ENCODE measurements at regions not wholly inside any gene's neighbourhood (a gene's known extent, or its start where the extent isn't known, plus 50 kb on each side); places are given as distances from the start of the nearest gene placed in this dataset.

- TF ChIP-seq, protein P1, sequence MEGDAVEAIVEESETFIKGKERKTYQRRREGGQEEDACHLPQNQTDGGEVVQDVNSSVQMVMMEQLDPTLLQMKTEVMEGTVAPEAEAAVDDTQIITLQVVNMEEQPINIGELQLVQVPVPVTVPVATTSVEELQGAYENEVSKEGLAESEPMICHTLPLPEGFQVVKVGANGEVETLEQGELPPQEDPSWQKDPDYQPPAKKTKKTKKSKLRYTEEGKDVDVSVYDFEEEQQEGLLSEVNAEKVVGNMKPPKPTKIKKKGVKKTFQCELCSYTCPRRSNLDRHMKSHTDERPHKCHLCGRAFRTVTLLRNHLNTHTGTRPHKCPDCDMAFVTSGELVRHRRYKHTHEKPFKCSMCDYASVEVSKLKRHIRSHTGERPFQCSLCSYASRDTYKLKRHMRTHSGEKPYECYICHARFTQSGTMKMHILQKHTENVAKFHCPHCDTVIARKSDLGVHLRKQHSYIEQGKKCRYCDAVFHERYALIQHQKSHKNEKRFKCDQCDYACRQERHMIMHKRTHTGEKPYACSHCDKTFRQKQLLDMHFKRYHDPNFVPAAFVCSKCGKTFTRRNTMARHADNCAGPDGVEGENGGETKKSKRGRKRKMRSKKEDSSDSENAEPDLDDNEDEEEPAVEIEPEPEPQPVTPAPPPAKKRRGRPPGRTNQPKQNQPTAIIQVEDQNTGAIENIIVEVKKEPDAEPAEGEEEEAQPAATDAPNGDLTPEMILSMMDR (IDR thresholded peaks at IDR 0.05): no peak
- TF ChIP-seq ZFX (IDR thresholded peaks at IDR 0.05; ENCODE audit: borderline replicate concordance): no peak
These were observed 78.6 kb downstream of the CCDC71L start for GRCh38 chr7:106582365-106582764.

All from 22Rv1 (cell line).